Gastrocnemius medialis (tissue), 4 donors: ENCODE measurements at regions not wholly inside any gene's neighbourhood (a gene's known extent, or its start where the extent isn't known, plus 50 kb on each side); places are given as distances from the start of the nearest gene placed in this dataset.

Source experiments
- POLR2A ChIP-seq, 2 donors: fragments of 450-650 bp; IDR thresholded peaks; one replicate each; pipeline ENCODE4 v1.6.1; 2017; ENCODE audit warnings: antibody characterized with exemption in 2 of 2, mild to moderate bottlenecking in 2 of 2, moderate library complexity in 2 of 2
- TF ChIP-seq, protein P1 (sequence below), 5 experiments: fragments of 450-650 bp in 3 of 5; fragments of 200-600 bp in 2 of 5; sonication (generic) in 2 of 5; IDR thresholded peaks in 4 of 5; conservative IDR thresholded peaks in 1 of 5; 1 replicate in 4 of 5; 2 replicates in 1 of 5; pipeline ENCODE4 v1.5.1; 2016 to 2019; ENCODE audit warnings: antibody characterized with exemption in 5 of 5, mild to moderate bottlenecking in 3 of 5, moderate library complexity in 3 of 5

- TF ChIP-seq, protein P1, sequence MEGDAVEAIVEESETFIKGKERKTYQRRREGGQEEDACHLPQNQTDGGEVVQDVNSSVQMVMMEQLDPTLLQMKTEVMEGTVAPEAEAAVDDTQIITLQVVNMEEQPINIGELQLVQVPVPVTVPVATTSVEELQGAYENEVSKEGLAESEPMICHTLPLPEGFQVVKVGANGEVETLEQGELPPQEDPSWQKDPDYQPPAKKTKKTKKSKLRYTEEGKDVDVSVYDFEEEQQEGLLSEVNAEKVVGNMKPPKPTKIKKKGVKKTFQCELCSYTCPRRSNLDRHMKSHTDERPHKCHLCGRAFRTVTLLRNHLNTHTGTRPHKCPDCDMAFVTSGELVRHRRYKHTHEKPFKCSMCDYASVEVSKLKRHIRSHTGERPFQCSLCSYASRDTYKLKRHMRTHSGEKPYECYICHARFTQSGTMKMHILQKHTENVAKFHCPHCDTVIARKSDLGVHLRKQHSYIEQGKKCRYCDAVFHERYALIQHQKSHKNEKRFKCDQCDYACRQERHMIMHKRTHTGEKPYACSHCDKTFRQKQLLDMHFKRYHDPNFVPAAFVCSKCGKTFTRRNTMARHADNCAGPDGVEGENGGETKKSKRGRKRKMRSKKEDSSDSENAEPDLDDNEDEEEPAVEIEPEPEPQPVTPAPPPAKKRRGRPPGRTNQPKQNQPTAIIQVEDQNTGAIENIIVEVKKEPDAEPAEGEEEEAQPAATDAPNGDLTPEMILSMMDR (IDR thresholded peaks at IDR 0.05 in 4 of 5, conservative IDR thresholded peaks at IDR 0.05 in 1 of 5), result no peak
- TF ChIP-seq POLR2A (IDR thresholded peaks at IDR 0.05), result no peak
These were observed 595.9 kb downstream of the CENPC start for GRCh38 chr4:66949419-66949818.
